ENCODE measurements at regions not wholly inside any gene's neighbourhood (a gene's known extent, or its start where the extent isn't known, plus 50 kb on each side); places are given as distances from the start of the nearest gene placed in this dataset.

GRCh38 chr5:128615578-128615977 lies 77.5 kb upstream of the FBN2 start:
- intact Hi-C loops (cut with micrococcal nuclease; ENCODE audit: unreplicated experiment) = no loop called here
- POLR2A ChIA-PET = no interaction called here

GRCh38 chr5:128626536-128627090 lies 88.6 kb upstream of the FBN2 start:
- TF ChIP-seq CTCF (IDR thresholded peaks at IDR 0.05) (no peak), REST (IDR thresholded peaks at IDR 0.05; ENCODE audit: insufficient read depth in 1 of 2, low read depth in 2 of 2, low read length in 1 of 2) (no peak), TCF7L2 (IDR thresholded peaks at IDR 0.05; ENCODE audit: low read depth, low read length) (no peak), SIN3A (IDR thresholded peaks at IDR 0.05; ENCODE audit: borderline replicate concordance, insufficient read depth, low read depth, low read length) (no peak), POLR2AphosphoS5 (IDR thresholded peaks at IDR 0.05; ENCODE audit: low read depth, low read length) (no peak)
- Histone ChIP-seq H3K4me1 (ENCODE audit: control insufficient read depth, insufficient read depth, low read length) (no peaks in the 10 kb centered on the region), H3K4me3 (ENCODE audit: low read depth in 2 of 2, low read length in 2 of 2) (no peak overlapping the region), H3K27me3 (ENCODE audit: control insufficient read depth, insufficient read depth, low read length) (no peaks in the 10 kb centered on the region), H3K9me3 (ENCODE audit: control insufficient read depth, insufficient read depth, low read depth, low read length) (no peaks in the 10 kb centered on the region), H3K36me3 (ENCODE audit: control insufficient read depth, insufficient read depth, low read length) (no peaks in the 10 kb centered on the region), H3K27ac (ENCODE audit: low read length) (no peak overlapping the region)
- no peak for DNase-seq (ENCODE audit: low read depth, low spot score)
- in situ Hi-C loops (cut with HindIII; ENCODE audit: low pct_unique_long_range_greater_than_20kb, low sequenced_read_pairs) = no loop called here
- BruUV-seq (replicated peaks) = no TSS peak
- ATAC-seq = no peak
- CTCF ChIA-PET = no interaction called here
- intact Hi-C loops (cut with micrococcal nuclease; ENCODE audit: unreplicated experiment) = no loop called here
- POLR2A ChIA-PET = no interaction called here

More at GRCh38 chr5:128615578-128615977, 77.5 kb upstream of the FBN2 start:
- DNase-seq (ENCODE audit: low read depth, low spot score) (no peak), ATAC-seq (no peak)
- no TSS peak for BruUV-seq (replicated peaks)
- Histone ChIP-seq H3K36me3 (ENCODE audit: control insufficient read depth, insufficient read depth, low read length) (no peaks in the 10 kb centered on the region), H3K9me3 (ENCODE audit: control insufficient read depth, insufficient read depth, low read depth, low read length) (no peaks in the 10 kb centered on the region), H3K27ac (ENCODE audit: low read length) (no peak overlapping the region), H3K27me3 (ENCODE audit: control insufficient read depth, insufficient read depth, low read length) (no peaks in the 10 kb centered on the region), H3K4me3 (ENCODE audit: low read depth in 2 of 2, low read length in 2 of 2) (no peak overlapping the region), H3K4me1 (ENCODE audit: control insufficient read depth, insufficient read depth, low read length) (no peaks in the 10 kb centered on the region)
- CTCF ChIA-PET = no interaction called here
- no peak for TF ChIP-seq POLR2AphosphoS5 (IDR thresholded peaks at IDR 0.05; ENCODE audit: low read depth, low read length)
- no peak for TF ChIP-seq SIN3A (IDR thresholded peaks at IDR 0.05; ENCODE audit: borderline replicate concordance, insufficient read depth, low read depth, low read length)
- no peak for TF ChIP-seq REST (IDR thresholded peaks at IDR 0.05; ENCODE audit: insufficient read depth in 1 of 2, low read depth in 2 of 2, low read length in 1 of 2)
- TF ChIP-seq TCF7L2 (IDR thresholded peaks at IDR 0.05; ENCODE audit: low read depth, low read length) = no peak
- no peak for TF ChIP-seq CTCF (IDR thresholded peaks at IDR 0.05)
- in situ Hi-C loops (cut with HindIII; ENCODE audit: low pct_unique_long_range_greater_than_20kb, low sequenced_read_pairs) = no loop called here
